SK-N-SH treated with all-trans-retinoic acid at 6 μM for 48 hours (cell line): ENCODE measurements at regions not wholly inside any gene's neighbourhood (a gene's known extent, or its start where the extent isn't known, plus 50 kb on each side); places are given as distances from the start of the nearest gene placed in this dataset.

Experiments
- ATAC-seq: fragments of 200-7000 bp; cut with Tn5 transposase; 3 replicates; pipeline ENCODE4 v1.9.1; 2020; ENCODE audit warnings: mild to moderate bottlenecking, moderate library complexity
- ARNTL ChIP-seq: fragments of 450-650 bp; formaldehyde crosslinking; IDR thresholded peaks from 2 replicates; pipeline ENCODE4 v1.5.0; 2020; ENCODE audit warnings: low read depth, mild to moderate bottlenecking, moderate library complexity, borderline replicate concordance
- GLIS3 ChIP-seq: fragments of 250-450 bp; sonication (Bioruptor Pico); IDR thresholded peaks from 2 replicates; pipeline ENCODE4 v1.5.0; 2020; ENCODE audit warnings: mild to moderate bottlenecking, moderate library complexity
- ISL1 ChIP-seq: fragments of 250-450 bp; sonication (Bioruptor Pico); IDR thresholded peaks from 2 replicates; pipeline ENCODE4 v2.1.2; 2022; ENCODE audit warnings: mild to moderate bottlenecking, moderate library complexity
- OSR1 ChIP-seq: fragments of 250-450 bp; sonication (Bioruptor Pico); IDR thresholded peaks from 2 replicates; pipeline ENCODE4 v1.8.0; 2022; ENCODE audit warnings: moderate library complexity, mild to moderate bottlenecking, inconsistent platforms
- PPARA ChIP-seq: fragments of 250-450 bp; sonication (Bioruptor Pico); IDR thresholded peaks from 2 replicates; pipeline ENCODE4 v1.5.0; 2020; ENCODE audit warnings: mild to moderate bottlenecking, borderline replicate concordance
- RARB ChIP-seq: fragments of 250-450 bp; sonication (Bioruptor Pico); IDR thresholded peaks from 2 replicates; pipeline ENCODE4 v1.8.0; 2021; ENCODE audit warnings: mild to moderate bottlenecking, moderate library complexity
- SNAI2 ChIP-seq: fragments of 250-450 bp; sonication (Bioruptor Pico); IDR thresholded peaks from 2 replicates; pipeline ENCODE4 v1.5.0; 2020; ENCODE audit warnings: mild to moderate bottlenecking, moderate library complexity
- TOX ChIP-seq: fragments of 250-450 bp; sonication (Bioruptor Pico); IDR thresholded peaks from 2 replicates; pipeline ENCODE4 v1.8.0; 2021; ENCODE audit warnings: mild to moderate bottlenecking, moderate library complexity, borderline replicate concordance
- ZC3H10 ChIP-seq: fragments of 250-450 bp; sonication (Bioruptor Pico); IDR thresholded peaks from 2 replicates; pipeline ENCODE4 v1.5.1; 2021; ENCODE audit warnings: mild to moderate bottlenecking, moderate library complexity
- ZFP3 ChIP-seq: fragments of 250-450 bp; sonication (Bioruptor Pico); IDR thresholded peaks from 2 replicates; pipeline ENCODE4 v1.5.0; 2020; ENCODE audit warnings: mild to moderate bottlenecking, moderate library complexity
- ZFP30 ChIP-seq: fragments of 450-650 bp; formaldehyde crosslinking; IDR thresholded peaks from 2 replicates; pipeline ENCODE4 v1.5.0; 2022; ENCODE audit warnings: mild to moderate bottlenecking, moderate library complexity
- ZNF565 ChIP-seq: fragments of 450-650 bp; formaldehyde crosslinking; conservative IDR thresholded peaks from 2 replicates; pipeline ENCODE4 v1.5.0; 2020; ENCODE audit warnings: low read depth, mild to moderate bottlenecking, moderate library complexity
- ZNF70 ChIP-seq: fragments of 450-650 bp; formaldehyde crosslinking; IDR thresholded peaks from 2 replicates; pipeline ENCODE4 v1.5.0; 2020; ENCODE audit warnings: mild to moderate bottlenecking, moderate library complexity
- ZNF8 ChIP-seq: fragments of 450-650 bp; formaldehyde crosslinking; IDR thresholded peaks from 2 replicates; pipeline ENCODE4 v1.5.0; 2020; ENCODE audit warnings: mild to moderate bottlenecking, moderate library complexity
- TF ChIP-seq, protein P1 (sequence below): fragments of 250-450 bp; sonication (Bioruptor Pico); IDR thresholded peaks from 2 replicates; pipeline ENCODE4 v1.5.1; 2020; ENCODE audit warnings: low read depth, mild to moderate bottlenecking, moderate library complexity
- TF ChIP-seq, protein P2 (sequence below): fragments of 250-450 bp; sonication (Bioruptor Pico); IDR thresholded peaks from 2 replicates; pipeline ENCODE4 v1.8.0; 2021; ENCODE audit warnings: low read depth, mild to moderate bottlenecking, moderate library complexity, borderline replicate concordance
- TF ChIP-seq, protein P3 (sequence below): fragments of 250-450 bp; sonication (Bioruptor Pico); IDR thresholded peaks from 2 replicates; pipeline ENCODE4 v1.5.0; 2020; ENCODE audit warnings: mild to moderate bottlenecking, moderate library complexity
- TF ChIP-seq, protein P4 (sequence below): fragments of 250-450 bp; sonication (Bioruptor Pico); IDR thresholded peaks from 2 replicates; pipeline ENCODE4 v1.8.0; 2020; ENCODE audit warnings: mild to moderate bottlenecking, moderate library complexity, borderline replicate concordance
- TF ChIP-seq, protein P5 (sequence below): fragments of 250-450 bp; sonication (Bioruptor Pico); IDR thresholded peaks from 2 replicates; pipeline ENCODE4 v1.5.1; 2021; ENCODE audit warnings: mild to moderate bottlenecking, moderate library complexity

DNA sequence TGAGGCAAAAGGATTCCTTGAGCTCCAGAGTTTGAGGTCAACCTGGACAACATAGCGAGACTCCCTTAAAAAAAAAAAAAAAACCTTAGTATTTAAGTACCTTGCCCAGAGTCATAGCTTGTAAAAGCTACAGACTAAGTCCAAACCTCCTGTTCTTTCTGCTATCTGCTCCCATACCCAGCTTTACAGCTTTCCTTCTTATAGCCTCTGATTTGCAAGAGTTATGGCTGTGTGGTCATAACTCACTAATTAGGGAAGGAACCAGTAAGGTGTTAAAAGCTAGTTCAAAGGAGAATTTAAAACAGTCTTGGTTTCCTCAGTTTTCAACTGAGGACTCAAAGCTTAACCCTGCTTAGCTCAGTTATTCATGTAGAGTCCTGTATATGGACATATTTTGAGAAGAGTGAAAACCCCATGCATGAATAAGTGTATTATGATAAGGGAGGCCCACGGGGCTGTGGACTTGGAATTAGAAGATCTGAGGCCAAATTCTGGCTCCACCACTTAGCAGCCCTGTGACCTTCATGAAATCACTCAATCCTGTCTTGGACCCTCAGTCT is 135.5 kb upstream of the SMAD3 start:
- TF ChIP-seq, protein P1, sequence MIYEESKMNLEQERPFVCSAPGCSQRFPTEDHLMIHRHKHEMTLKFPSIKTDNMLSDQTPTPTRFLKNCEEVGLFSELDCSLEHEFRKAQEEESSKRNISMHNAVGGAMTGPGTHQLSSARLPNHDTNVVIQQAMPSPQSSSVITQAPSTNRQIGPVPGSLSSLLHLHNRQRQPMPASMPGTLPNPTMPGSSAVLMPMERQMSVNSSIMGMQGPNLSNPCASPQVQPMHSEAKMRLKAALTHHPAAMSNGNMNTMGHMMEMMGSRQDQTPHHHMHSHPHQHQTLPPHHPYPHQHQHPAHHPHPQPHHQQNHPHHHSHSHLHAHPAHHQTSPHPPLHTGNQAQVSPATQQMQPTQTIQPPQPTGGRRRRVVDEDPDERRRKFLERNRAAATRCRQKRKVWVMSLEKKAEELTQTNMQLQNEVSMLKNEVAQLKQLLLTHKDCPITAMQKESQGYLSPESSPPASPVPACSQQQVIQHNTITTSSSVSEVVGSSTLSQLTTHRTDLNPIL (CRISPR knock-in tag): no peak
- TF ChIP-seq, protein P2, sequence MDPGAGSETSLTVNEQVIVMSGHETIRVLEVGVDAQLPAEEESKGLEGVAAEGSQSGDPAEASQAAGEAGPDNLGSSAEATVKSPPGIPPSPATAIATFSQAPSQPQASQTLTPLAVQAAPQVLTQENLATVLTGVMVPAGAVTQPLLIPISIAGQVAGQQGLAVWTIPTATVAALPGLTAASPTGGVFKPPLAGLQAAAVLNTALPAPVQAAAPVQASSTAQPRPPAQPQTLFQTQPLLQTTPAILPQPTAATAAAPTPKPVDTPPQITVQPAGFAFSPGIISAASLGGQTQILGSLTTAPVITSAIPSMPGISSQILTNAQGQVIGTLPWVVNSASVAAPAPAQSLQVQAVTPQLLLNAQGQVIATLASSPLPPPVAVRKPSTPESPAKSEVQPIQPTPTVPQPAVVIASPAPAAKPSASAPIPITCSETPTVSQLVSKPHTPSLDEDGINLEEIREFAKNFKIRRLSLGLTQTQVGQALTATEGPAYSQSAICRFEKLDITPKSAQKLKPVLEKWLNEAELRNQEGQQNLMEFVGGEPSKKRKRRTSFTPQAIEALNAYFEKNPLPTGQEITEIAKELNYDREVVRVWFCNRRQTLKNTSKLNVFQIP (CRISPR knock-in tag): no peak
- no peak for TF ChIP-seq ZNF8 (CRISPR knock-in tag)
- no peak for TF ChIP-seq RARB (CRISPR knock-in tag)
- TF ChIP-seq ZFP30 (CRISPR knock-in tag): no peak
- TF ChIP-seq TOX: no peak
- no peak for TF ChIP-seq ISL1 (CRISPR knock-in tag)

DNA sequence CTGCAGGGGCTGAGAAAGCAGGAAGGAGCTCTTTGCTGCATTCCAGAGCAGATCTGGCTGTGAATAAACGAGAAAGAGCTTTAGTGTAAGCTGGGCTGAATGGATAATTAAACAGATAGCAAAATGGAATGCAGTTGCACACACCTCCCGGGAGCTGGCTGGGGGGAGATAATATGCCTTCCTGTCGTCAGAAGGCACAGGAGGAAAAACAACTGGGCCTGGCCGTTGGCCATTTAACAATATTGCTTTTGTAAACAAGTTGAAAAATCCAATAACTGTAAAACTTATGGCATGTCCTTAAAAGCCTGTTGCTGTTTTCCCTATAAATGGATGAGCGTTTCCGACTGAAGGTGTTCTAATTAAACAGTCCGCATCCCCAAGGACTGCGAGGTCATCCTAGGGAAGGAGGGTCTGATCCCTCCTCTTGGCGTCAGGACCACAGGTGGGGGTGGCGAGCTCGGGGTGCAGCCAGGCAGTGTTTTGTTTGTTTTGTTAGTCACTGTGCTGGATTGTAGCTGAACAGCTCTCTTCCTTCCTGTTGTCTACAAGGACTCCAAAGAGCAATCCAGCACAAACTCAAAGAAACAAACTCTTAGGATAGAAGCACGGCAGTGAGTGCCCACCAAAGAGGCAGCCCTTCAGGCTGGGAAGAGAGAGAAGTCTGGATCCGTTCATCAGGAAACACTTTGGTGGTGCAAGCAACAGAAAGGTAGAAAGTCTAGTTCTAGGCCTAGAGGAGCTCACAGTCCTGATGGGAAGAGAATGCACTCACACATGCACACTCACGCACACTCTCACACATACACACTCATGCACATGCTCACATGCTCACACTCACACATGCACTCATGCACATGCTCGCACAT is 133.4 kb upstream of the SMAD3 start:
- TF ChIP-seq ZNF70: no peak
- TF ChIP-seq RARB (CRISPR knock-in tag): no peak
- peak; percentile 85 for ATAC-seq

More for the DNA sequence above, 135.5 kb upstream of the SMAD3 start:
- ATAC-seq: no peak

DNA sequence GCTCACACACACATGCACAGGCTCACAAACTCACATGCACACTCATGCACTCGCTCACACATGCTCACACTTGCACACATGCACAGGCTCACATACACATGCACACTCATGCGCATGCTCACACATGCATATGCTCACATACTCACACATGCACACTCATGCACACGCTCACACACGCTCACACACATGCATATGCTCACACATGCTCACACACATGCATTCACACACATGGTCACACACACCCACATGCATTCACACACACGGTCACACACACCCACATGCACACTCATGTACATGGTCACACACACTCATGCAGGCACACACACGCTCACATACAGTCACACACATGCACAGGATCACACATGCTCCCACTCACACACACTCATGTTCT is 132.8 kb upstream of the SMAD3 start:
- ATAC-seq: no peak
- TF ChIP-seq SNAI2 (CRISPR knock-in tag) (no peak), ZC3H10 (CRISPR knock-in tag) (no peak), ZNF565 (CRISPR knock-in tag) (no peak), TOX (no peak), ZFP30 (CRISPR knock-in tag) (no peak), PPARA (CRISPR knock-in tag) (no peak), ZFP3 (CRISPR knock-in tag) (no peak), ISL1 (CRISPR knock-in tag) (no peak), ZNF8 (CRISPR knock-in tag) (no peak)
- TF ChIP-seq, protein P1 (CRISPR knock-in tag): no peak

DNA sequence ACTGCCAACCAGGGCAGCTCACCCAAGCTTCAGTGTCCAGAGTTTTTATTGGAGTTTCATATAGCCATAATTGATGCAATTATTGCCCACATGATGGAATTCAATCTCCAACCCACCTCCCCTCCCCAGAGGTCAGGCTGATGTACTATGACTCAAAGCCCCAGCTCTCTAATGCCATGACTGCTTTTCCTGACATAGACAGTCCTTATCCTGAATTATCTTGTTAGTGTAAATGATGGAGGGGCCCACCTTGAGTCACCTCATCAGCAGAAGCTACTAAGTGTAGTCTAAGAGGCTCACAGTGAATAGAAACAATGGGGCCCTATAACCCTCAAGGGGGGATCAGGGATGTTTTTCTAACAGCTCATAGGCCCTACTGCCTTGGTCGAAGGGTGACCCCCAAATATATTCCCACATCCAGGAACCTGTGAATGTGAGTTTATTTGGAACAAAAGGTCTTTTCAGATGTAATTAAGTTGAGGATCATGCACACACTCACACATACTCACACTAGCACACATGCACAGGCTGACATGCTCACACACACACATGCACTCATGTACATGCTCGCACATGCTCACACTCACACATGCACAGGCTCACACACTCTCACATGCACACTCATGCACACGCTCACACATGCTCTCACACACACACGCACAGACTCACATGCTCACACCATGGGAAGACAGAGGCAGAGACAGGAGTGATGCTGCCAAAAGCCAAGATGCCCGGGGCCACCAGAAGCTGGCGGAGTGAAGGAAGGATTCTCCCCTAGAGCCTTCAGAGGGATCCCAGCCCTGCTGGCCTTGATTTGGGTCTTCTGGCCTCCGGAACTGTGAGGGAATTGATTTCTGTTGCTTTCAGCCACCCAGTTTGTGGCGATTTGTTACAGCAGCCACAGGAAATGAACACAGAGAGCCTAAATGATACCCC is 131.2 kb upstream of the SMAD3 start:
- TF ChIP-seq OSR1: no peak
- TF ChIP-seq PPARA (CRISPR knock-in tag): no peak
- TF ChIP-seq ISL1 (CRISPR knock-in tag): no peak
- no peak for TF ChIP-seq TOX
- no peak for TF ChIP-seq ZNF70
- TF ChIP-seq ZFP30 (CRISPR knock-in tag): no peak
- TF ChIP-seq GLIS3 (CRISPR knock-in tag): no peak
- ATAC-seq: no peak

DNA sequence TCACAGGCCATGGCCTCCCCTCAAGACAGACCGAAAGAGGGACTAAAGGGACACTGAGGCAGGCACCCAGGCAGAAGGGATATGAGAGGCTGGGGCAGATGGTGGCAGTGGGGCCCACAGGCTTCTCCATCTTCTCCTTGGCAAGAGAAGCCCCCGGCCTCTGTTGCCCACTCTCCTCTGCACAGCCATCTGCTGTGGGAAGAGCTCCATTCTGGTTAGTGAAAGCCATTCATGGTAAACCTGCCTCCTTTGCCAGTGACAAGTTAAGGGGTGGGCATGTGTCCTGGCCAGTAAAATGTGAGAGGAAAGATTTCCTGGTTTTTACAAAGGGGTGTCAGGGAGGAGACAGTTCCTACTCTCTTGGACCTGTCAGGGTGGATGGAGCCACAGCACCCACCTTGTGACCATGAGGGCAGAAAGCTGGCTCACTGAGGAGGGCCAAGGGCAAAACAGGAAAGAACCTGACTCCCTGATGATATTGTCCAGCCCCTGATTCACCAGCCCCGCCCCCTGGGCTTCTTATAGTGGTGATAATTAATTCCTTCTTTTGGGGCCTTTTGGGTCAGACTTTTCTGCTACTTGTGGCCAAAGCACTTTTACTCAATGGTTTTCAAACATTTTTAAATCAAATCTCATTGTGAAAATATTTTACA is 130.4 kb upstream of the SMAD3 start:
- TF ChIP-seq ZFP30 (CRISPR knock-in tag): no peak
- TF ChIP-seq, protein P3, sequence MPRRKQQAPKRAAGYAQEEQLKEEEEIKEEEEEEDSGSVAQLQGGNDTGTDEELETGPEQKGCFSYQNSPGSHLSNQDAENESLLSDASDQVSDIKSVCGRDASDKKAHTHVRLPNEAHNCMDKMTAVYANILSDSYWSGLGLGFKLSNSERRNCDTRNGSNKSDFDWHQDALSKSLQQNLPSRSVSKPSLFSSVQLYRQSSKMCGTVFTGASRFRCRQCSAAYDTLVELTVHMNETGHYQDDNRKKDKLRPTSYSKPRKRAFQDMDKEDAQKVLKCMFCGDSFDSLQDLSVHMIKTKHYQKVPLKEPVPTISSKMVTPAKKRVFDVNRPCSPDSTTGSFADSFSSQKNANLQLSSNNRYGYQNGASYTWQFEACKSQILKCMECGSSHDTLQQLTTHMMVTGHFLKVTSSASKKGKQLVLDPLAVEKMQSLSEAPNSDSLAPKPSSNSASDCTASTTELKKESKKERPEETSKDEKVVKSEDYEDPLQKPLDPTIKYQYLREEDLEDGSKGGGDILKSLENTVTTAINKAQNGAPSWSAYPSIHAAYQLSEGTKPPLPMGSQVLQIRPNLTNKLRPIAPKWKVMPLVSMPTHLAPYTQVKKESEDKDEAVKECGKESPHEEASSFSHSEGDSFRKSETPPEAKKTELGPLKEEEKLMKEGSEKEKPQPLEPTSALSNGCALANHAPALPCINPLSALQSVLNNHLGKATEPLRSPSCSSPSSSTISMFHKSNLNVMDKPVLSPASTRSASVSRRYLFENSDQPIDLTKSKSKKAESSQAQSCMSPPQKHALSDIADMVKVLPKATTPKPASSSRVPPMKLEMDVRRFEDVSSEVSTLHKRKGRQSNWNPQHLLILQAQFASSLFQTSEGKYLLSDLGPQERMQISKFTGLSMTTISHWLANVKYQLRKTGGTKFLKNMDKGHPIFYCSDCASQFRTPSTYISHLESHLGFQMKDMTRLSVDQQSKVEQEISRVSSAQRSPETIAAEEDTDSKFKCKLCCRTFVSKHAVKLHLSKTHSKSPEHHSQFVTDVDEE: no peak
- TF ChIP-seq, protein P4, sequence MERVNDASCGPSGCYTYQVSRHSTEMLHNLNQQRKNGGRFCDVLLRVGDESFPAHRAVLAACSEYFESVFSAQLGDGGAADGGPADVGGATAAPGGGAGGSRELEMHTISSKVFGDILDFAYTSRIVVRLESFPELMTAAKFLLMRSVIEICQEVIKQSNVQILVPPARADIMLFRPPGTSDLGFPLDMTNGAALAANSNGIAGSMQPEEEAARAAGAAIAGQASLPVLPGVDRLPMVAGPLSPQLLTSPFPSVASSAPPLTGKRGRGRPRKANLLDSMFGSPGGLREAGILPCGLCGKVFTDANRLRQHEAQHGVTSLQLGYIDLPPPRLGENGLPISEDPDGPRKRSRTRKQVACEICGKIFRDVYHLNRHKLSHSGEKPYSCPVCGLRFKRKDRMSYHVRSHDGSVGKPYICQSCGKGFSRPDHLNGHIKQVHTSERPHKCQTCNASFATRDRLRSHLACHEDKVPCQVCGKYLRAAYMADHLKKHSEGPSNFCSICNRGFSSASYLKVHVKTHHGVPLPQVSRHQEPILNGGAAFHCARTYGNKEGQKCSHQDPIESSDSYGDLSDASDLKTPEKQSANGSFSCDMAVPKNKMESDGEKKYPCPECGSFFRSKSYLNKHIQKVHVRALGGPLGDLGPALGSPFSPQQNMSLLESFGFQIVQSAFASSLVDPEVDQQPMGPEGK (CRISPR knock-in tag): no peak
- TF ChIP-seq, protein P5, sequence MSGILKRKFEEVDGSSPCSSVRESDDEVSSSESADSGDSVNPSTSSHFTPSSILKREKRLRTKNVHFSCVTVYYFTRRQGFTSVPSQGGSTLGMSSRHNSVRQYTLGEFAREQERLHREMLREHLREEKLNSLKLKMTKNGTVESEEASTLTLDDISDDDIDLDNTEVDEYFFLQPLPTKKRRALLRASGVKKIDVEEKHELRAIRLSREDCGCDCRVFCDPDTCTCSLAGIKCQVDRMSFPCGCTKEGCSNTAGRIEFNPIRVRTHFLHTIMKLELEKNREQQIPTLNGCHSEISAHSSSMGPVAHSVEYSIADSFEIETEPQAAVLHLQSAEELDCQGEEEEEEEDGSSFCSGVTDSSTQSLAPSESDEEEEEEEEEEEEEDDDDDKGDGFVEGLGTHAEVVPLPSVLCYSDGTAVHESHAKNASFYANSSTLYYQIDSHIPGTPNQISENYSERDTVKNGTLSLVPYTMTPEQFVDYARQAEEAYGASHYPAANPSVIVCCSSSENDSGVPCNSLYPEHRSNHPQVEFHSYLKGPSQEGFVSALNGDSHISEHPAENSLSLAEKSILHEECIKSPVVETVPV (CRISPR knock-in tag): no peak
- no peak for TF ChIP-seq ARNTL (CRISPR knock-in tag)
- TF ChIP-seq RARB (CRISPR knock-in tag): no peak
- TF ChIP-seq, all 23 proteins: peak for 0
- no peak for ATAC-seq
